ENCODE measurements at regions not wholly inside any gene's neighbourhood (a gene's known extent, or its start where the extent isn't known, plus 50 kb on each side); places are given as distances from the start of the nearest gene placed in this dataset.

GRCh38 chr20:61015602-61016001 is 236.5 kb upstream of the CDH4 start:
- TF ChIP-seq EP300 (IDR thresholded peaks at IDR 0.05) (no peak), CTCF (IDR thresholded peaks at IDR 0.05) (no peak)
